ENCODE measurements at regions not wholly inside any gene's neighbourhood (a gene's known extent, or its start where the extent isn't known, plus 50 kb on each side); places are given as distances from the start of the nearest gene placed in this dataset.
"Not testable (repeated sequence)": the region's sequence is repeated elsewhere in the genome, so short reads cannot be mapped to it uniquely, and the experiment has no call there.

GRCh38 chr10:71103961-71104360 lies 108.4 kb upstream of the UNC5B start:
- TF ChIP-seq CTCF (conservative IDR thresholded peaks at IDR 0.05), result no peak
- H3K4me1 Mint-ChIP-seq, result no peaks in the 10 kb centered on the region

GRCh38 chr10:71106151-71106550 lies 106.2 kb upstream of the UNC5B start:
- not testable (repeated sequence) for H3K27ac Mint-ChIP-seq (ENCODE audit: unreplicated experiment); H3K36me3 Mint-ChIP-seq (ENCODE audit: low read depth); H3K4me1 Mint-ChIP-seq; H3K4me3 Mint-ChIP-seq; DNase-seq (ENCODE audit: low read depth, low spot score); H3K27me3 Mint-ChIP-seq (ENCODE audit: low read depth); H3K9me3 Mint-ChIP-seq

More at GRCh38 chr10:71103961-71104360, 108.4 kb upstream of the UNC5B start:
- Mint-ChIP-seq H3K9me3 (peaks cover 5% of the 10 kb centered on the region), H3K27ac (ENCODE audit: unreplicated experiment) (no peak overlapping the region), H3K27me3 (ENCODE audit: low read depth) (peaks cover 13% of the 10 kb centered on the region), H3K4me3 (no peak overlapping the region), H3K36me3 (ENCODE audit: low read depth) (peaks cover 6% of the 10 kb centered on the region)
- DNase-seq (ENCODE audit: low read depth, low spot score), result no peak

- not testable (repeated sequence) for H3K4me3 Mint-ChIP-seq; H3K27ac Mint-ChIP-seq (ENCODE audit: unreplicated experiment); H3K4me1 Mint-ChIP-seq; DNase-seq (ENCODE audit: low read depth, low spot score); H3K9me3 Mint-ChIP-seq; H3K36me3 Mint-ChIP-seq (ENCODE audit: low read depth); H3K27me3 Mint-ChIP-seq (ENCODE audit: low read depth)
Observed at GRCh38 chr10:71107117-71107516, 105.3 kb upstream of the UNC5B start.

GRCh38 chr10:71108042-71108441 lies 104.3 kb upstream of the UNC5B start:
- not testable (repeated sequence) for H3K4me3 Mint-ChIP-seq; H3K9me3 Mint-ChIP-seq; DNase-seq (ENCODE audit: low read depth, low spot score); H3K4me1 Mint-ChIP-seq; H3K36me3 Mint-ChIP-seq (ENCODE audit: low read depth); H3K27ac Mint-ChIP-seq (ENCODE audit: unreplicated experiment); H3K27me3 Mint-ChIP-seq (ENCODE audit: low read depth)

- no peak for TF ChIP-seq CTCF (conservative IDR thresholded peaks at IDR 0.05)
- DNase-seq (ENCODE audit: low read depth, low spot score), result no peak
- peaks cover 18% of the 10 kb centered on the region for H3K9me3 Mint-ChIP-seq
- no peak overlapping the region for H3K4me3 Mint-ChIP-seq
- peaks cover 2% of the 10 kb centered on the region for H3K27me3 Mint-ChIP-seq (ENCODE audit: low read depth)
- H3K36me3 Mint-ChIP-seq (ENCODE audit: low read depth), result peaks cover 10% of the 10 kb centered on the region
- H3K27ac Mint-ChIP-seq (ENCODE audit: unreplicated experiment), result no peak overlapping the region
- no peaks in the 10 kb centered on the region for H3K4me1 Mint-ChIP-seq
Observed at GRCh38 chr10:71112138-71112785, 100.1 kb upstream of the UNC5B start.

GRCh38 chr10:71116426-71116825 lies 95.9 kb upstream of the UNC5B start:
- peaks cover 36% of the 10 kb centered on the region for H3K9me3 Mint-ChIP-seq
- H3K4me3 Mint-ChIP-seq, result no peak overlapping the region
- H3K4me1 Mint-ChIP-seq, result no peaks in the 10 kb centered on the region
- peaks cover 12% of the 10 kb centered on the region for H3K27me3 Mint-ChIP-seq (ENCODE audit: low read depth)
- peaks cover 16% of the 10 kb centered on the region for H3K36me3 Mint-ChIP-seq (ENCODE audit: low read depth)
- no peak for TF ChIP-seq CTCF (conservative IDR thresholded peaks at IDR 0.05)
- no peak overlapping the region for H3K27ac Mint-ChIP-seq (ENCODE audit: unreplicated experiment)
- no peak for DNase-seq (ENCODE audit: low read depth, low spot score)

GRCh38 chr10:71117589-71117988 lies 94.8 kb upstream of the UNC5B start:
- not testable (repeated sequence) for H3K27ac Mint-ChIP-seq (ENCODE audit: unreplicated experiment); H3K4me1 Mint-ChIP-seq; DNase-seq (ENCODE audit: low read depth, low spot score); H3K4me3 Mint-ChIP-seq
- peaks cover 23% of the 10 kb centered on the region for H3K27me3 Mint-ChIP-seq (ENCODE audit: low read depth)
- H3K9me3 Mint-ChIP-seq, result peaks cover 32% of the 10 kb centered on the region
- H3K36me3 Mint-ChIP-seq (ENCODE audit: low read depth), result peaks cover 13% of the 10 kb centered on the region

All from neural crest cell (in vitro differentiated cells).